ENCODE measurements at regions not wholly inside any gene's neighbourhood (a gene's known extent, or its start where the extent isn't known, plus 50 kb on each side); places are given as distances from the start of the nearest gene placed in this dataset.

GRCh38 chr3:187833375-187833774 lies 88.1 kb upstream of the BCL6 start:
- H3K36me3 Mint-ChIP-seq (ENCODE audit: low read depth), result peaks cover 6% of the 10 kb centered on the region; the same call in 1 of the 2 replicates
- peaks cover 4% of the 10 kb centered on the region for H3K27me3 Mint-ChIP-seq (ENCODE audit: insufficient read depth)
- peaks cover 18% of the 10 kb centered on the region for H3K4me1 Mint-ChIP-seq (ENCODE audit: low read depth)
- peaks cover 8% of the 10 kb centered on the region for H3K9me3 Mint-ChIP-seq
- H3K4me3 Mint-ChIP-seq, result no peak overlapping the region
- no peak for DNase-seq
- H3K27ac Mint-ChIP-seq, result no peak overlapping the region
- no peak for TF ChIP-seq CTCF (IDR thresholded peaks at IDR 0.05)

GRCh38 chr3:187833799-187834578 lies 88.7 kb upstream of the BCL6 start:
- DNase-seq, result no peak
- Mint-ChIP-seq H3K4me1 (ENCODE audit: low read depth) (peaks cover 20% of the 10 kb centered on the region), H3K9me3 (peaks cover 8% of the 10 kb centered on the region), H3K4me3 (no peak overlapping the region), H3K36me3 (ENCODE audit: low read depth) (peaks cover 6% of the 10 kb centered on the region; the same call in 1 of the 2 replicates), H3K27ac (no peak overlapping the region), H3K27me3 (ENCODE audit: insufficient read depth) (peaks cover 4% of the 10 kb centered on the region)
- TF ChIP-seq CTCF (IDR thresholded peaks at IDR 0.05), result no peak

GRCh38 chr3:187836823-187837770 lies 91.8 kb upstream of the BCL6 start:
- Mint-ChIP-seq H3K4me1 (ENCODE audit: low read depth) (peaks cover 26% of the 10 kb centered on the region), H3K36me3 (ENCODE audit: low read depth) (peaks cover 6% of the 10 kb centered on the region; the same call in 1 of the 2 replicates), H3K4me3 (no peak overlapping the region), H3K27ac (no peak overlapping the region), H3K27me3 (ENCODE audit: insufficient read depth) (peaks cover 4% of the 10 kb centered on the region), H3K9me3 (peaks cover 8% of the 10 kb centered on the region)
- DNase-seq, result peak; percentile 8
- TF ChIP-seq CTCF (IDR thresholded peaks at IDR 0.05), result no peak

- Mint-ChIP-seq H3K36me3 (ENCODE audit: low read depth) (peaks cover 6% of the 10 kb centered on the region; the same call in 1 of the 2 replicates), H3K4me1 (ENCODE audit: low read depth) (peaks cover 31% of the 10 kb centered on the region), H3K27me3 (ENCODE audit: insufficient read depth) (peaks cover 4% of the 10 kb centered on the region), H3K4me3 (no peak overlapping the region), H3K27ac (no peak overlapping the region), H3K9me3 (peaks cover 8% of the 10 kb centered on the region)
- no peak for DNase-seq
- no peak for TF ChIP-seq CTCF (IDR thresholded peaks at IDR 0.05)
Measured at GRCh38 chr3:187838016-187838540, 92.8 kb upstream of the BCL6 start.

- peaks cover 31% of the 10 kb centered on the region for H3K4me1 Mint-ChIP-seq (ENCODE audit: low read depth)
- H3K27ac Mint-ChIP-seq, result no peak overlapping the region
- no peak for TF ChIP-seq CTCF (IDR thresholded peaks at IDR 0.05)
- DNase-seq, result no peak
- no peak overlapping the region for H3K4me3 Mint-ChIP-seq
- H3K9me3 Mint-ChIP-seq, result peaks cover 8% of the 10 kb centered on the region
- H3K27me3 Mint-ChIP-seq (ENCODE audit: insufficient read depth), result no peaks in the 10 kb centered on the region; the same call in 1 of the 2 replicates
- peaks cover 6% of the 10 kb centered on the region; the same call in 1 of the 2 replicates for H3K36me3 Mint-ChIP-seq (ENCODE audit: low read depth)
Measured at GRCh38 chr3:187839422-187839821, 94.2 kb upstream of the BCL6 start.
